ENCODE measurements at regions not wholly inside any gene's neighbourhood (a gene's known extent, or its start where the extent isn't known, plus 50 kb on each side); places are given as distances from the start of the nearest gene placed in this dataset.

DNA sequence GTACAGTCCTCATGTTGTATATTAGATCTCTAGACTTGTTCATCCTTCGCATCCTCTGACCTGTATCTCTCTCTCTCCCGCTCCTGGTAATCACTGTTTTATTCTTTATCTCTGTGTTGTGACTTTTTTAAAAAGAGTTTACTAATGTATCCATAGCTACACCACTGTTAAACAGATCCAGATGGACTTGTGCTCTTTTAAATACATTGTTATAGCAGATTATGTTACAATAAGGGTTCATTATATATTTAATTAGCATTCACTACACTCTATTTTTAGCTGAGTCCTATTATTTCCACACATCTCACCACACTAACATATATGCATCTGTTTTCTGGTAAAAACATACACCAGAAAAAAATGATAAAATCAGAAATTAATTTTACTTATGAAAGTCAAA is 90.5 kb downstream of the RBM43 start:
- H3K9me3 Mint-ChIP-seq = no peaks in the 10 kb centered on the region
- intact Hi-C loops (cut with micrococcal nuclease) = no loop called here
- no peaks in the 10 kb centered on the region for H3K36me3 Mint-ChIP-seq (ENCODE audit: low read depth)
- CTCF ChIA-PET = no interaction called here
- H3K4me3 Mint-ChIP-seq = no peak overlapping the region
- DNase-seq (no peak), ATAC-seq (no peak)
- no peaks in the 10 kb centered on the region for H3K4me1 Mint-ChIP-seq (ENCODE audit: low read depth)
- POLR2A ChIA-PET = no interaction called here
- H3K27me3 Mint-ChIP-seq = peaks cover 5% of the 10 kb centered on the region
- TF ChIP-seq, protein P1, sequence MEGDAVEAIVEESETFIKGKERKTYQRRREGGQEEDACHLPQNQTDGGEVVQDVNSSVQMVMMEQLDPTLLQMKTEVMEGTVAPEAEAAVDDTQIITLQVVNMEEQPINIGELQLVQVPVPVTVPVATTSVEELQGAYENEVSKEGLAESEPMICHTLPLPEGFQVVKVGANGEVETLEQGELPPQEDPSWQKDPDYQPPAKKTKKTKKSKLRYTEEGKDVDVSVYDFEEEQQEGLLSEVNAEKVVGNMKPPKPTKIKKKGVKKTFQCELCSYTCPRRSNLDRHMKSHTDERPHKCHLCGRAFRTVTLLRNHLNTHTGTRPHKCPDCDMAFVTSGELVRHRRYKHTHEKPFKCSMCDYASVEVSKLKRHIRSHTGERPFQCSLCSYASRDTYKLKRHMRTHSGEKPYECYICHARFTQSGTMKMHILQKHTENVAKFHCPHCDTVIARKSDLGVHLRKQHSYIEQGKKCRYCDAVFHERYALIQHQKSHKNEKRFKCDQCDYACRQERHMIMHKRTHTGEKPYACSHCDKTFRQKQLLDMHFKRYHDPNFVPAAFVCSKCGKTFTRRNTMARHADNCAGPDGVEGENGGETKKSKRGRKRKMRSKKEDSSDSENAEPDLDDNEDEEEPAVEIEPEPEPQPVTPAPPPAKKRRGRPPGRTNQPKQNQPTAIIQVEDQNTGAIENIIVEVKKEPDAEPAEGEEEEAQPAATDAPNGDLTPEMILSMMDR (IDR thresholded peaks at IDR 0.05) = no peak
- no peak overlapping the region for H3K27ac Mint-ChIP-seq

DNA sequence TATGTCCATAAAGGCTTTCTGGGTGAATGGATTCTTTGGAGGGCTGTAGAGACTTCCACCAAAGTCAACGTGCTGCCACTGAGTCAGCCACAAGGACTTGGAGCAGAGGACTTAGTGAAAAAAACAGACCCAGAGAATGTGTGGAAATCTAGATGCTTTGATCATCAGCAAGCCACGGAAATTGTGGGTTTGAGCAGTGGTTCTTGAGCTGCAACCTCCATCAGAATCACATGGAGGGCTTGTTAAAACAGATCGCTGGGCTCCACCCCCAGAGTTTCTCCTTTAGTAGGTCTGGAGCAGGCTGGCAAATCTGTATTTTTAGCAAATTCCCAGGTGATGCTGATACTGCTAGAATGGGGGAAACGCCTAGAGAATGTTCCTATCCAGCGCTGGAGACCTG is 95.3 kb downstream of the RBM43 start:
- TF ChIP-seq, protein P1 (IDR thresholded peaks at IDR 0.05) = no peak
- no peak overlapping the region for H3K27ac Mint-ChIP-seq
- H3K9me3 Mint-ChIP-seq = no peaks in the 10 kb centered on the region
- ATAC-seq (no peak), DNase-seq (no peak)
- CTCF ChIA-PET = interaction anchor here (1.1 kb wide), 1 partner anchor 18 kb away, joined by 4 read pairs; no protein-coding TSS in a partner anchor
- no peaks in the 10 kb centered on the region for H3K36me3 Mint-ChIP-seq (ENCODE audit: low read depth)
- H3K27me3 Mint-ChIP-seq = peaks cover 4% of the 10 kb centered on the region
- H3K4me3 Mint-ChIP-seq = no peak overlapping the region
- H3K4me1 Mint-ChIP-seq (ENCODE audit: low read depth) = no peaks in the 10 kb centered on the region
- intact Hi-C loops (cut with micrococcal nuclease) = no loop called here
- POLR2A ChIA-PET = no interaction called here

GRCh38 chr2:151165105-151165684 is 96.5 kb downstream of the RBM43 start:
- Mint-ChIP-seq H3K4me3 (no peak overlapping the region), H3K27me3 (peaks cover 5% of the 10 kb centered on the region), H3K4me1 (ENCODE audit: low read depth) (no peaks in the 10 kb centered on the region), H3K36me3 (ENCODE audit: low read depth) (no peaks in the 10 kb centered on the region), H3K27ac (no peak overlapping the region), H3K9me3 (no peaks in the 10 kb centered on the region)
- ChIA-PET CTCF (no interaction called here), POLR2A (interaction anchor here (0.6 kb wide), 1 partner anchor 702 kb away, joined by 3 read pairs; no protein-coding TSS in a partner anchor)
- no peak for ATAC-seq
- TF ChIP-seq, protein P1 (IDR thresholded peaks at IDR 0.05) = no peak
- intact Hi-C loops (cut with micrococcal nuclease) = no loop called here
- no peak for DNase-seq

DNA sequence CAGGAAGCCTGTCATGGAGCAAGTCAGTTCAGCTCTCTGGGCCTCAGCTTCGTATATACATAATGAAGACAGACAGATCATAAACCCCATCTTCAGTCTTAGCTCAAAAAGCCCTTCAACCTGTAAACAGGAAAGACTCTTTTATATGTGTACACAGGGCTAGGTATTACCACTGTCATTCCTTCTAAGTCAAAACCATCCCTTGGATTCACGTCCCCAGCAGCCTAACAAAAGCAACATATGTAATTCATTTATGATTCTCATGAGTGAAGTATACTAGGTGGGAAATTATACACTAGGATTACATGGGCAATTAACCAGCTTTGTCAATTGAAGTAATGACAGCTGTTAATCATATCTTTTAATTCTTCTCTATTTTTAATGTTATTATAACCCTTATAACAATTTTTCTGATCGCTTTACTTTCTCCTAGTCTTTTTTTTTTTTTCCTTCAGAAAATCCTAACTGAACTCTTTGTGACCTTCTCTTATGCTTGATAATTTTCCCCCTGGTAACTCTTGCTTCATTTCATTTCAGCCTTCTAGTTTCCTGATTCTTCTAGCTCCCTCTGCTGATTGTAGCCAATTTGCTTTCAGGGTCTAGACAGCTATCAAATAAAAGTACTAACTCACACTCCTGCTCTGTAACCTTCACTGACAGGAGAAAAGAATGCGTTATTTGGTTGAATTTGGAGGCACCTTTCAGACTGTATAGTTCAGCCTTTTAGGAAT is 99.7 kb downstream of the RBM43 start:
- H3K27ac Mint-ChIP-seq = no peak overlapping the region
- ATAC-seq (no peak), DNase-seq (no peak)
- H3K27me3 Mint-ChIP-seq = peaks cover 7% of the 10 kb centered on the region
- CTCF ChIA-PET = interaction anchor here (0.7 to 2.1 kb wide), 2 partner anchors 29 to 77 kb away, joined by 3 to 5 read pairs; no protein-coding TSS in a partner anchor
- no peak overlapping the region for H3K4me3 Mint-ChIP-seq
- no peaks in the 10 kb centered on the region for H3K9me3 Mint-ChIP-seq
- POLR2A ChIA-PET = no interaction called here
- intact Hi-C loops (cut with micrococcal nuclease) = no loop called here
- TF ChIP-seq, protein P1 (IDR thresholded peaks at IDR 0.05) = no peak
- H3K4me1 Mint-ChIP-seq (ENCODE audit: low read depth) = no peaks in the 10 kb centered on the region
- no peaks in the 10 kb centered on the region for H3K36me3 Mint-ChIP-seq (ENCODE audit: low read depth)

GRCh38 chr2:151159109-151159662 is 102.5 kb downstream of the RBM43 start:
- TF ChIP-seq, protein P1 (IDR thresholded peaks at IDR 0.05) = no peak
- ChIA-PET POLR2A (interaction anchor here (0.6 kb wide), 1 partner anchor 9 kb away, joined by 3 read pairs; no protein-coding TSS in a partner anchor), CTCF (no interaction called here)
- ATAC-seq = no peak
- Mint-ChIP-seq H3K27ac (no peak overlapping the region), H3K9me3 (no peaks in the 10 kb centered on the region), H3K4me3 (no peak overlapping the region), H3K27me3 (peaks cover 18% of the 10 kb centered on the region), H3K36me3 (ENCODE audit: low read depth) (no peaks in the 10 kb centered on the region), H3K4me1 (ENCODE audit: low read depth) (no peaks in the 10 kb centered on the region)
- intact Hi-C loops (cut with micrococcal nuclease) = no loop called here
- no peak for DNase-seq
